NB4 (cell line): ENCODE measurements at regions not wholly inside any gene's neighbourhood (a gene's known extent, or its start where the extent isn't known, plus 50 kb on each side); places are given as distances from the start of the nearest gene placed in this dataset.

ENCODE experiments used
- CTCF ChIP-seq: IDR thresholded peaks from one replicate; pipeline ENCODE4 v1.5.1; 2012; ENCODE audit warnings: low read depth, low read length
- MAX ChIP-seq: IDR thresholded peaks from 2 replicates; pipeline ENCODE4 v1.6.1; 2011; ENCODE audit warnings: low read depth, low read length
- MYC ChIP-seq: IDR thresholded peaks from 2 replicates; pipeline ENCODE4 v1.6.1; 2011; ENCODE audit warnings: low read depth, low read length
- POLR2A ChIP-seq: IDR thresholded peaks from 2 replicates; pipeline ENCODE4 v1.6.1; 2011; ENCODE audit warnings: mild to moderate bottlenecking; ENCODE audit not compliant: insufficient read length; ENCODE audit errors: extremely low read depth

GRCh38 chr5:156124708-156125107 is 202.3 kb upstream of the SGCD start:
- TF ChIP-seq CTCF (no peak), POLR2A (no peak), MAX (no peak), MYC (no peak)
